SW 1271 (cell line): ENCODE measurements at regions not wholly inside any gene's neighbourhood (a gene's known extent, or its start where the extent isn't known, plus 50 kb on each side); places are given as distances from the start of the nearest gene placed in this dataset.
A peak's percentile ranks its signal among the peaks of the same experiment; 100 is the strongest.

Source experiments
- DNase-seq, 2 experiments: peaks; one replicate each; lab custom pipeline; 2025; lab: John Stamatoyannopoulos, UW

DNA sequence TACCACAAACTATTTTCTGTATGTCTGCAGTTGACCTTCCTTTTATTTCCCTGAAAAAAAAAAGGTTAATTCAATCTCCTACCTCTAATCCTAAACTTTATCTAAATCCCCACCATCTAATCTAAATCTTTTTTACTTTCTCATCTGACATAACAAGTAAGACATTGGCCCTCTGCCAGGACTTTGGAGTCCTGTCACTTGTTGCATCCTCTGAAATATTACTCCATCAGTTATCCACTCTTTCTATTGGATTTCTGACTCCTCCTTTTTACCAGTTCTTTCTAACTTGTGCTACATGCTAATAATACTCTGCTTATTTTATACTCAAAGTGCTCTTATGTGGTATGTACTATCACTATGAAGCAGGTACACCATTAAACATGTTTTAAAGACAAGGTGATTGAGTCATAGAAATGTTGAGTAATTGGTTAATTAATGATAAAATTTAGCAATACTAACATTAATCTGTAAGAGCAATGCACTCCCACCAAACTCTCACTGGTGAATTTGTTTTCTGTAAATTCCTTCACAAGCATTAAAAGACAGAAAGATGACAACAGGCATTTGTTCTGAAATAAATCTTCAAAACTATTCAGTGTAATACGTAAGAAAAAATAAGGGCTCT lies 914.2 kb upstream of the RAG2 start:
- DNase-seq: no peak

GRCh38 chr11:37511425-37511933 lies 913.4 kb upstream of the RAG2 start:
- DNase-seq: no peak

DNA sequence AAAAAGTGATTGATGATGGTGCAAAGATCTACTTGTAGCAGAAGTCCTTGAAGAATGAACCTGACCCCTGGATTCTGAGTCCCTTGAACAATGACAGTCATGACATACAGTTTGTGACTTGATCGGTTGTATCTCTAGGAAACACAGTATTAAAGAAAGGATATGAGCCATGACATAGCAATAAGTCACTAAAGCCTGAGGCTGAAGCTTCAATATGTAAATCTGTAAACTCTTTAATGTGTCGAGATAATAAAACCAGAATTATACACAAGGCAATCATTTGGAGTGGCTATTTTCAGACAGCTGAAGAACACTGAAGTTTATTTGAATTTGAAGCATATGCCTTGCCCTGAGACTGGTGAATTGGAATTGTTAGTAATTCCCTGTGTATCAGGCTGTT lies 911.5 kb upstream of the RAG2 start:
- no peak for DNase-seq

- no peak for DNase-seq
These were observed 908.5 kb upstream of the RAG2 start for GRCh38 chr11:37506531-37506930.

GRCh38 chr11:37505406-37505805 lies 907.4 kb upstream of the RAG2 start:
- no peak for DNase-seq

DNA sequence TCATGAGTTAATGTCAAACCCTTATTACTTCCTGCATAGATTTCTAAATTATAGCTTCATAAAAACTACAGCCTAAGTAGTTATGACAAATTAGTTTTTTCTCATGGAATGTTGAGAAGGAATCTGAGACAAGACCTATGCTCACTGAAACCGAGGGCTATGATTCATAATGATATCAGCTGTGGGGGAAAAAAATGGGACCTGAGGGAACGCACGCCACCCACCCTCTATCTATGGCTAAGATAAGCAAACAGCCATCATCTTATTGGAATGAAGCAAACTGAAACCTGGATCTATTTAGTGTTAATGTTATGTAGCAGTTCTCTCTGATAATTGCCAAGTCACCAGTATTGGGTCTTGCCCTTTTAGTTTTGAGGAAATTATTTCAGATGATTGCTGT lies 906.9 kb upstream of the RAG2 start:
- peak; percentile 19 to 70 for DNase-seq

DNA sequence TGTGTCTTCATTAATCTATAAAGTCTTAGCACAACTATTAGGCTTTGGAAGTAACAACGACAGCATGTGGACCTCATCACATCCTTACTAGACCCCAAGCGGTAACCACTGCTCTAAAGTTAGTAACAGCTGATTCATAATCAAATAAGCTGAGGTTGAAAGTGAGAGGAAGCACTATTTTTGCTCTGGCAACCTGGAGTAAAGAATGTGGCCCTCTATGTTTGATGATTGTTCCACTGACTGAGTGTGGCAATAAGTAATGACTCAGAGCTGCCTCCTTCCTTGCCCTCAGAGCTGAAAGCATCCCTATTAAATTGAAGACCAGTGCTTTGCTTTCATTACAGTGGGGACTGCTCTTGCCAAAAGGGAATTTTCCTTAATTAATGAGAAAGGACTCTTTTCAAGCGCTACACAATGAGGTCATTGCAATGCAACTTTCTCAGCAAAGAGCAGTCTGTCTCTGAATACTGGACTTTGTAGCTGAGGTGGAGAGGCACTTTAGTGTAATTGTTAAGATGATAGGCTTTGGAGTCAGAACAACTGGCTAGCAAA lies 906.1 kb upstream of the RAG2 start:
- peak; percentile 25 to 81 for DNase-seq

DNA sequence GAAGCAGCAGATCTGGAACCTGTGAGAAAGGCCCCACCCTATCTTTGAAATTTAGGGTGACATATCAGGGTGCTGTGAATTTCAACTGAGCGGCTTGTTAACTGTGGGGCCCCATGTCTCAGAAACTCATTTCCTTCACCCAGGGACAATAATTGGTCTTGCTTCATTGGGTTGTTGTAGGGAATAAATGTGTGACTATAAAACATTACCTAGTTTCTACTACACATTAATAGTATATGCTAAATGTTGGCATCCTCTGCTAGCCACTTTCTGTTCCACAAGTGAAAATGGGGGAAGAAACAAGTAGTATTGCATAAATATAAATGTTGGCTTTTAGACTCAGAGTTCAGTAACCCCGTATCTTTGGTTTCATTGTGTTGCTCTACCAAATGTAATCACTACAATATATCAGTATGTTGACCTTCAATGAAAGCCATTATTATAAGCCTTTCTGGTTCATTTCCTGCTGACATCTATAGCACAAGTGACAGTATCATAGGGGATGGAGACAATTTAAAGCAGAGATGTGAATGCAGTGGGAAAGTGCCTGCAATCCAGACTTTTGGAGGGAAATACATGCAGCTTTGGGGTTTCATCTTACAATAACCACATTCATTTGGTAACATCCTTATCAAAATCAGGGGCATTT lies 905.5 kb upstream of the RAG2 start:
- DNase-seq: peak in 1 of 2 experiments; percentile 42

DNA sequence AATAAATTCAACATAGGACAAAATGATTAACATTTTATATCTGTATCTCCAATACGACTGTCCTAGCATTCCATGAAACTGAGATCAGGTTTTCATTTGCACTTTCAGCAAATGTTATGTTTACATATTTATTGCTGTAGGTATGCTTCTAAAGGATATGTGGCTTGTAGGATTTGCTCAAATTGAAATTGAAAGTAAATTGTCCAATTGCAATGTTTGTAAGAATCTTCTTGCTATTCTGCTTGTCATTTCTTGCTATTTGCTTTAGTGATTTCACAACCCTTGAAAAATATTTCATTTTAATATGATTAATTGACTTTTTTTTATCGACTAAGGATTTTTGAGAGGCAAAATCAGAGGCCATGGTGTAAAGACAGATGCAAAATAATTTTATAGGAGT lies 904.2 kb upstream of the RAG2 start:
- DNase-seq: no peak

DNA sequence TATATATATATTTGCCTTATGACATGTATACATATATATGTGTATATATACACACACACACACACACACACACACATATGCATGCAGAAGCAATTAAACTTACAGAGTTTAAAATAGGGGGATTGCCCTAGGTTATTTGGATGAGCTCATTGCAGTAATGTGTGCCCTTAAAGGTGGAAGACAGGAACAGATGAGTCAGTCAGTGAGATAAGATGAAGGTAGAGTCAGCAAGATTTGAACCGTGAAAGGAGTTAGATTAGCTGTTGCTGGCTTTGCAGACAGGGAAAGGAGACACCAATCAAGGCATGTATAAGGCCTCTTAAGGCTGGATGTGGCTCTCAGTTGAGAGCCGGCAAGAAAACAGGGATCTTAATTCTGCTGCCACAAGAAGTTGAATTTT lies 902.4 kb upstream of the RAG2 start:
- no peak for DNase-seq

DNA sequence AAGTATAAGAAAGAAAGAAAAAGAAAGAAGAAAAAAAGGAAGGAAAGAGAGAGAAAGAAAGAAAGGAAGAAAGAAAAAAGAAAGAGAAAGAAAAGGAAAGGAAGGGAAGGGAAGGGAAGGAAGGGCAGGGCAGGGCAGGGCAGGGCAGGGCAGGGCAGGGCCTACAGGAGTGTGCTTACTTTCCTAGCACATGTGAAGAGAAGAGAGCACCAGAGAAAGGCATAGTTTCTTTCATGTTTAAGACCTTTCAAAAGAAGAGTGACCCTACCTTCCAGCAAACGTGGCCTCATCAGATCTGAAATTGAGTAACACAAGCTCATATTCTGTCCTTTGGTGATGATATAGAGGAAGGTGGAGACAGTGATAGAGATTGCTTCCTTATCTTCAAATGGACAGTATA lies 899.3 kb upstream of the RAG2 start:
- no peak for DNase-seq

- DNase-seq: no peak
These were observed 898.2 kb upstream of the RAG2 start for GRCh38 chr11:37496201-37496600.

GRCh38 chr11:37484298-37484697 lies 886.3 kb upstream of the RAG2 start:
- no peak for DNase-seq

DNA sequence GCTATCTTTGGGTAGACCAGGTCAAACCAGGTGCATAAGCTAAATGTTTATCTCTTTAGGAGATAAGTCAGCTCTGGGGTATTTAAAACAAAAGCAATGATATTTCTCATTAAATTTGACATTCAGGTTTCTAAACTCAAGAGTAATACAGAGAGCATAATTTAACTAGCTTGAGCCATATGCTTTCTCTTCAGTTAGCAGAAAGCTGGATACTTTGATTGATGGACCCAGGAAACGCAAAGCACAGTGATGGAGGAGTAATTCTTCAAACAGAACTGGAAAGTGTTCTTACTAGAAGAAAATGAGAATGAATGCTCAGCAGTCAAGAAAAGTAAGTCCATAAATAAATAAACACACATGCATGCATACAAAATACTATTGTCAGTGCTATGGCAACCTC lies 885.7 kb upstream of the RAG2 start:
- DNase-seq: no peak

- DNase-seq: no peak
These were observed 876.9 kb upstream of the RAG2 start for GRCh38 chr11:37474889-37475288.

DNA sequence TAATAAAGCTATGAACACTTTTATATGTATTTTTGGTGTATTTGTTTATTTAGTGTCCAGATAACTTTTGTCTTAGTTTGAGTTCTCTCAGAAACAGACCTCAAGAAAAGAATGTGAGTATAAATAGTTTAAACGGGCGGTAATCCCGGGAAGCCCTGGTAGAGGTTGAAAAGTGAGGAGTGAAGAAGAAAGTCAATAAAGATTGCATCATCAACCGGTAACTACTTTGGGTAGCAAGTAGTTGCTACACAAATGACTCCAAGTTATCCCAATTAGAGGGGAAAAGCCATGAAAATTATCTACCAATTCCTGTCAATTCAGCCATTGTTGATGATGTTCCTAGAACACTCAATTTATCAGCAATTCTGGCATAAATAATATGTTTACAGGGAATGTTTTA lies 870.3 kb upstream of the RAG2 start:
- no peak for DNase-seq

DNA sequence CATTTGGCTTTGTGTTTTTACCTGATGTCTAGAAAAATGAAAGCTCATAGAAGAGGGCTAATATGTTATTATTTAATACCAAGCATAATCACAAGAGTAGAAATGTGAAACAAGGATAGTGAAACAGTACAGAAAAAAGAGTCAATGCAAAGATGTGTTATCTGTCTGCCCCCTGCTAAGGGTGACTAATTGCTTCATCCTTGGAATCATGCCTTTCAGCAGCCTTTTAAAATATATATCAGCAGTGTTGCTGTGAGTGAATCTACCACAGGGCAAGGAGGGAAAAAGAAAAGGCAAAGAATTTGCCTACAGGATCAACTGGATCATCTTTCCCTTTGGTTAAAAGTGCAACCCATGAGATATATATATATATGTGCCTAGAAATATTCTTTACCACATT lies 867.2 kb upstream of the RAG2 start:
- DNase-seq: no peak

DNA sequence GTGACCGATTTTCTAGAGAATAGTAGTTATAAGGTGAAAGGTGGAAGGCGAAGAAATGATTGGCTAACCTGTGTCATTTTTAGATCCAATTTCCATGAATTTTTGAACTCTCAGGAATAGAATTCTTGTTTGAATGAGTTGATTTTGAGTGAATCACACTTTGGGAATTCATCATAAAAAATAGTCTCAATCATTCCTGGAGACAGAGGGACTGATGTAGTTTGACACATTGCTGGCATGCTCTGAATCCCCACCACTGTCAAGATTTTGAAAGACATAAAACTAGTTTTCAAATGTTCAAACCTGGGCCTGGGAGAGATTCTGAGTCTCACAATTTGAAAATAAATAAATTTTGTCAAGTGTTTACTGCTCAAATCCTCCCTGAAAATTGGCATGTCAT lies 861.4 kb upstream of the RAG2 start:
- DNase-seq: no peak

- DNase-seq: no peak
These were observed 858.7 kb upstream of the RAG2 start for GRCh38 chr11:37456746-37457145.

DNA sequence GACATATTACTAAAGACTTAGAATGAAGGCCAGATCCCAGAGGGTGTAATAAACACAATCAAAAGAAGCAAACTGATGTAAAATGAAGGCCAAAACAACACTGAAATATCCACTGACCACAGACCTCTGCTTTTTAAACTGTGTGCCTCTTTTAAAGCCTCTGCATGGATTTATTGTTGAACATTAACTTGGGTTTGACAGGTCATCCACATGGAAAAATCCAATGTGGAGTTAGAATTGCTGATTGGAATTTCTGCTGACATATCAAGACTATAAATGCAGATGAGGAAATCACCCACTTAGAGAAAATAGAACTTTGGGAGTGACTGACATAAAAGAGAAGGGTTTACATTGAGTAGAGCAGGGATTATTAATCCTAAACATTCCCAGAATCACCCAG lies 853.9 kb upstream of the RAG2 start:
- no peak for DNase-seq

DNA sequence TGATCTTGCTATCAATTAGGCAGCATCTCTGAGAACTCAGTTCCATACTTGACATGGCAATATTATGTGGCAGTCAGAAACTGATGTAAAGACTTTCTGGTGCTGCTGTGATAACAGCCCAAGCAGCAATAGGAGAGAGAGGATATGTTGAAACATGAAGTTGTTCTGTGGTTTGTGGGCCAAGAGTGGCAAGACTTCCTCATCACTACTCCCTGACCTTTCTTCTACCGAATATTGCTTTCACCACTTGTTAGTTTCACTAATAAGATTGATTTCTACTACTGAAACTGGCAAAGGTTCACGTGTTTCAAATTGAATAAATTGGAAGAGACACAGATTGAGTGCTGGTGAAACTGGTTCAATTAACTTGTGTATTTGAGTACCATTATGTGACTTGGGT lies 852.6 kb upstream of the RAG2 start:
- DNase-seq: no peak

GRCh38 chr11:37449146-37449545 lies 851.1 kb upstream of the RAG2 start:
- DNase-seq: peak; percentile 4 to 27

DNA sequence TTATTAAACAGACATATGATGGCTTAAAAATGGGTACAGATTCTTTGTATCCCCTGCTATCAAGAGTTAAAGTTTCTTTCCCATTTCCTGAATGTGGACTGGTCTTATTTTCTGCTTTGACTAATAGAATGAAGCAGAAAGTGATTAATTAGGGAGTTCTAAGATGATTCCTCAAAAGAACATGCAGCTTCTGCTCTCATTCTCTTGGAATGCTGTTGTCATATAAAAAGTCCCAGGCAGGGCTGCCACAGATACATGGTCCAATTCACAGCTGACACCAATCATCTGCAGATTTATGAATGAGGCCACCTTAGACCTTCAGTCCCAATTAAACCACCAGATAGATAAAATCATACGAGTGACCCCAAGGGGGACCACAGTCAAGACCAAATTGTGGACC lies 844.5 kb upstream of the RAG2 start:
- no peak for DNase-seq
